Testis (tissue), 2 donors: ENCODE measurements at regions not wholly inside any gene's neighbourhood (a gene's known extent, or its start where the extent isn't known, plus 50 kb on each side); places are given as distances from the start of the nearest gene placed in this dataset.
A peak's percentile ranks its signal among the peaks of the same experiment; 100 is the strongest.

Source experiments
- DNase-seq: peaks from one replicate; pipeline ENCODE4 v3.0.0-alpha.2; 2019
- H3K27ac ChIP-seq, 2 donors: fragments of 200-600 bp; sonication (generic); one replicate each; pipeline ENCODE4 v1.5.1; 2019
- H3K27me3 ChIP-seq: fragments of 200-600 bp; sonication (generic); one replicate; pipeline ENCODE4 v1.5.1; 2019
- H3K36me3 ChIP-seq: fragments of 200-600 bp; sonication (generic); one replicate; pipeline ENCODE4 v1.5.1; 2017; ENCODE audit warnings: low read depth; ENCODE audit errors: missing control alignments
- H3K4me1 ChIP-seq: fragments of 200-600 bp; sonication (generic); one replicate; pipeline ENCODE4 v1.5.1; 2019
- H3K4me3 ChIP-seq, 2 donors: fragments of 200-600 bp; sonication (generic); one replicate each; pipeline ENCODE4 v1.5.1; 2017 to 2019
- H3K9me3 ChIP-seq: fragments of 200-600 bp; sonication (generic); one replicate; pipeline ENCODE4 v1.5.1; 2017
- POLR2A ChIP-seq: fragments of 450-650 bp; IDR thresholded peaks from one replicate; pipeline ENCODE4 v1.6.1; 2017; ENCODE audit warnings: antibody characterized with exemption, mild to moderate bottlenecking, moderate library complexity
- WGBS, 2 donors: methylation state at CpG; one replicate each; pipeline ENCODE4 v1.1.5; 2018; 5-methylcytosine and 5-hydroxymethylcytosine counted together
- intact Hi-C: fragments of 100-400 bp; cut with DNase I; formaldehyde crosslinking; loops from one replicate; pipeline ENCODE4 v1.15.1; 2023; ENCODE audit warnings: low total_unique reads
- TF ChIP-seq, protein P1 (sequence below), 3 experiments: fragments of 450-650 bp in 2 of 3; fragments of 200-600 bp in 1 of 3; sonication (generic) in 1 of 3; IDR thresholded peaks; one replicate each; pipeline ENCODE4 v1.5.1; 2016 to 2019; ENCODE audit warnings: antibody characterized with exemption in 3 of 3, mild to moderate bottlenecking in 2 of 3, moderate library complexity in 1 of 3

DNA sequence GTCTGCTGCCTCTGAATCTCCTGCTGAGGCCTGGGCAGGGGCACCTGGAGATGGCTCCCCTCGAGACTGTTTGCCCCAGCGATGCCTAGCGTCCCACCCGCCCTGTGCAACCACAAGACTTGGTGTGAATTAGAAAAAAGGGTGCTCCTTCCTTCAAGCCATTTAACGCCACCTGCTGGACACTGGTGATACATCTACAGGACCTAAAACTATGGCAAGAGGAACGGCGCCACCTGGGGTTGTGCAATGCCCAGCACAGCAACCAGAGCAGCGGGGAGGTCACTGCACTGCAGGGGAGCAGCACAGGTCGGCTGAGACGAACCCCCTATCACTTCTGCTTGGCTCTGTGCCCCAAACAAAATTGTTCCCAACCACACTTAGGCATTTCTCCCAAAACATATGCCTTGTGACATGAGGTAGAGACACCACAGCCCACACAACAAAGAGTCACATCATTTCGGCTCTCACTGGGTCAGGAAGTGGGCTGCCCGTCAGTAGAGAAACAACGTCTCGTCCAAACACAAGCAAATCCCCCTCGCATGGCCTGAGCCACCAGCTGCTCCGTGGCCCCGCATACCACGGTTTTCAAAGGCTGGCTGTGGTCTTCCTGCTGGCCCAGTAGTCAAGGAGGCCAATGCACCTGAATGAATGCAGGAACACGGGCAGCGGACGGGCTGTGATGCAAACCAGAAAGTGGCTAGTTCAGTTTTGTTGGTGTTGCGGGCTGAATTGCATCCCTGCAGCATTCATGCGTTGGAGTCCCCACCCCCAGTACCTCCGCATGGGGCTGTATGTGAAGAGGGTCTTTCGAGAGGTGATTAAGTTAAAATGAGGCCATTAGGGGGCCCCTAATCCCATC is 171.9 kb downstream of the SHANK2 start:
- Histone ChIP-seq H3K27ac (no peak overlapping the region), H3K9me3 (no peaks in the 10 kb centered on the region), H3K4me3 (no peak overlapping the region), H3K4me1 (no peaks in the 10 kb centered on the region), H3K36me3 (no peaks in the 10 kb centered on the region), H3K27me3 (no peaks in the 10 kb centered on the region)
- intact Hi-C loops = no loop called here
- TF ChIP-seq, protein P1, sequence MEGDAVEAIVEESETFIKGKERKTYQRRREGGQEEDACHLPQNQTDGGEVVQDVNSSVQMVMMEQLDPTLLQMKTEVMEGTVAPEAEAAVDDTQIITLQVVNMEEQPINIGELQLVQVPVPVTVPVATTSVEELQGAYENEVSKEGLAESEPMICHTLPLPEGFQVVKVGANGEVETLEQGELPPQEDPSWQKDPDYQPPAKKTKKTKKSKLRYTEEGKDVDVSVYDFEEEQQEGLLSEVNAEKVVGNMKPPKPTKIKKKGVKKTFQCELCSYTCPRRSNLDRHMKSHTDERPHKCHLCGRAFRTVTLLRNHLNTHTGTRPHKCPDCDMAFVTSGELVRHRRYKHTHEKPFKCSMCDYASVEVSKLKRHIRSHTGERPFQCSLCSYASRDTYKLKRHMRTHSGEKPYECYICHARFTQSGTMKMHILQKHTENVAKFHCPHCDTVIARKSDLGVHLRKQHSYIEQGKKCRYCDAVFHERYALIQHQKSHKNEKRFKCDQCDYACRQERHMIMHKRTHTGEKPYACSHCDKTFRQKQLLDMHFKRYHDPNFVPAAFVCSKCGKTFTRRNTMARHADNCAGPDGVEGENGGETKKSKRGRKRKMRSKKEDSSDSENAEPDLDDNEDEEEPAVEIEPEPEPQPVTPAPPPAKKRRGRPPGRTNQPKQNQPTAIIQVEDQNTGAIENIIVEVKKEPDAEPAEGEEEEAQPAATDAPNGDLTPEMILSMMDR (IDR thresholded peaks at IDR 0.05) = peak; percentile 57 to 77 (median 61)
- no peak for TF ChIP-seq POLR2A
- DNase-seq = peak; percentile 90
- 59 to 63% methylated on average over 14 to 25 of the region's 25 CpGs for WGBS, 2 donors

DNA sequence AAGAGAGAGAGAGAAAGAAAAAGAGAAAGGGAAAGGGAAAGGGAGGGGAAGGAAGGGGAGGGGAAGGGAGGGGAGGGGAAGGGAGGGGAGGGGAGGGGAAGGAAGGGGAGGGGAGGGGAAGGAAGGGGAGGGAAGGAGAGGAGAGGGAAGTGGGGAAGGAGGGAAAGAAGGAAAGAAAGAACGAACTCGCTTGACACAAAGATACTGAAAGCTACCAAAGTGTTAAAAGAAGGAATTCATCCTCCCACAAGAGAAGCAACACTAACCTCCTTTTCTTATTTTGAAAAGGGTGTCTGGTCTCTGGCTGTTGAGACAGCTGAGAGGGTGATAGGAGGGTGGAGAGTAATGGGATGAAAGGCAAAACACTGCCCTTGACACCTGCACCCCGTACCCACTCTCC is 172.6 kb downstream of the SHANK2 start:
- Histone ChIP-seq H3K4me3 (no peak overlapping the region), H3K36me3 (no peaks in the 10 kb centered on the region), H3K9me3 (no peaks in the 10 kb centered on the region), H3K4me1 (no peaks in the 10 kb centered on the region), H3K27me3 (no peaks in the 10 kb centered on the region), H3K27ac (no peak overlapping the region)
- TF ChIP-seq, protein P1 (IDR thresholded peaks at IDR 0.05) = no peak
- TF ChIP-seq POLR2A = no peak
- intact Hi-C loops = no loop called here
- DNase-seq = no peak
- 51 to 66% methylated on average over 3 of the region's 3 CpGs for WGBS, 2 donors

DNA sequence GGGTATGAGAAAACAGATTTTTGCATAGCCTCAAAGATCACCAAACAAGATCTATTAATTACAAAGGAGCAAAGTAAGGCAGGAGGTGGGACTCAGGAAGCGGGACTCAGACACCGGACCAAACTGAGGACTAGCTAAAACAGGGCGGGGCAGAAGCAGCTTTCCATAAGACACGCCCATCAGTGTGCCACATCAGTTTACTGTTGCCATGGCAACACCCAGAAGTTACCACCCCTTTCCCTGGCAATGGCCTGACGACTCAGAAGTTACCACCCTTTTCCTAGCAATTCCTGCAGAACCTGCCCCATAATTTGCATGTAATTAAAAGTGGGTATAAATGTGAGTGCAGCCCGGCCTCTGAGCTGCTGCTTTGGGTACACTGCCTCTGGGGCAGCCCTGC is 173.9 kb downstream of the SHANK2 start:
- no peaks in the 10 kb centered on the region for H3K27me3 ChIP-seq
- WGBS, 2 donors = 86 to 94% methylated on average over 6 of the region's 6 CpGs
- no peaks in the 10 kb centered on the region for H3K9me3 ChIP-seq
- no peak overlapping the region for H3K4me3 ChIP-seq
- H3K36me3 ChIP-seq = no peaks in the 10 kb centered on the region
- DNase-seq = no peak
- H3K4me1 ChIP-seq = no peaks in the 10 kb centered on the region
- TF ChIP-seq, protein P1 (IDR thresholded peaks at IDR 0.05) = no peak
- no peak for TF ChIP-seq POLR2A
- intact Hi-C loops = no loop called here
- no peak overlapping the region for H3K27ac ChIP-seq

DNA sequence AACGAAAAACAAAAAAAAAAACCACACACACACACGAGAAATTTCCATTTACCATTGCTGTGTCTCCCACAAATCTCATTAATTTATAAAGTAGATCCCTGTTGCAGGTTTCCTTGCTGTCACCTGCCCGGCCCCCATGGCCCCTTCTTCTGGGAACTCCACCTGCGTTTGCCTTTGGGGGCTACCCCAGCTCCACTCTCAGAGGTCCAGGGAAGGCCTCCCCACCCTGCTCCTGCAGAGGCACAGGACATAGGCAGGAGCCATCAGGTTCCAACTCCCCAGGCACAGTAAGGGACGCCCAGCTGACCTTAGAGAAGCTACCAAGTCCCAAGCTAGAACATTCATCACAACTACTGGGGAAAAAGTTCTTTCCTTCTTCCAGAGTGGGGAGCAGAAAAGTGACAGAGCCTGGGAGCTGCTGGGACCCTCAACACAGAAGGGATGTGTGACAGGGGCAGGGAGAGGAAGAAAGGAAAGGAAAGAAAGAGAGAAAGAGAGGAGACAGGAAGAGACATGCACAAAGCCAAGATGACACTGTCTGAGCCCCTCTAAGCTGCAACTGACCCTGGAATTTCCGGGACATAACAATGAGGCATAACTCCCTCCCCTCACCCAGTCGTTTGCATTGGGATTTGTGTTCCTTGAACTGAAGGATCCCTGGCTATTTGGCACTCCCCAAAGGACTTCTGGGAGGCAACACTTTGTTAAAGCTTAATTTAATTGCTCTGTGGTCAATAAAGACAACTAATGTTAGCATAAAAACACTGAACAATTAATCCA is 175.7 kb downstream of the SHANK2 start:
- H3K27me3 ChIP-seq = no peaks in the 10 kb centered on the region
- TF ChIP-seq, protein P1 (IDR thresholded peaks at IDR 0.05) = no peak
- TF ChIP-seq POLR2A = no peak
- intact Hi-C loops = no loop called here
- DNase-seq = no peak
- H3K4me3 ChIP-seq = no peak overlapping the region
- H3K36me3 ChIP-seq = no peaks in the 10 kb centered on the region
- H3K4me1 ChIP-seq = no peaks in the 10 kb centered on the region
- 69 to 85% methylated on average over 7 of the region's 7 CpGs for WGBS, 2 donors
- no peaks in the 10 kb centered on the region for H3K9me3 ChIP-seq
- no peak overlapping the region for H3K27ac ChIP-seq
